ENCODE measurements at regions not wholly inside any gene's neighbourhood (a gene's known extent, or its start where the extent isn't known, plus 50 kb on each side); places are given as distances from the start of the nearest gene placed in this dataset.

GRCh38 chr9:84481636-84482218 is 141.2 kb upstream of the SLC28A3 start:
- no peak for DNase-seq
- H3K9me3 ChIP-seq (replicated peaks), result no peaks in the 10 kb centered on the region
- H3K27me3 ChIP-seq (ENCODE audit: low read depth), result no peaks in the 10 kb centered on the region
- no peak overlapping the region for H3K27ac ChIP-seq (replicated peaks)
- no peak overlapping the region for H3K4me3 ChIP-seq
- H3K4me1 ChIP-seq, result peaks cover 13% of the 10 kb centered on the region
- intact Hi-C loops (cut with micrococcal nuclease), result no loop called here
- TF ChIP-seq, protein P1, sequence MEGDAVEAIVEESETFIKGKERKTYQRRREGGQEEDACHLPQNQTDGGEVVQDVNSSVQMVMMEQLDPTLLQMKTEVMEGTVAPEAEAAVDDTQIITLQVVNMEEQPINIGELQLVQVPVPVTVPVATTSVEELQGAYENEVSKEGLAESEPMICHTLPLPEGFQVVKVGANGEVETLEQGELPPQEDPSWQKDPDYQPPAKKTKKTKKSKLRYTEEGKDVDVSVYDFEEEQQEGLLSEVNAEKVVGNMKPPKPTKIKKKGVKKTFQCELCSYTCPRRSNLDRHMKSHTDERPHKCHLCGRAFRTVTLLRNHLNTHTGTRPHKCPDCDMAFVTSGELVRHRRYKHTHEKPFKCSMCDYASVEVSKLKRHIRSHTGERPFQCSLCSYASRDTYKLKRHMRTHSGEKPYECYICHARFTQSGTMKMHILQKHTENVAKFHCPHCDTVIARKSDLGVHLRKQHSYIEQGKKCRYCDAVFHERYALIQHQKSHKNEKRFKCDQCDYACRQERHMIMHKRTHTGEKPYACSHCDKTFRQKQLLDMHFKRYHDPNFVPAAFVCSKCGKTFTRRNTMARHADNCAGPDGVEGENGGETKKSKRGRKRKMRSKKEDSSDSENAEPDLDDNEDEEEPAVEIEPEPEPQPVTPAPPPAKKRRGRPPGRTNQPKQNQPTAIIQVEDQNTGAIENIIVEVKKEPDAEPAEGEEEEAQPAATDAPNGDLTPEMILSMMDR (IDR thresholded peaks at IDR 0.05; ENCODE audit: borderline replicate concordance), result no peak
- H3K36me3 ChIP-seq, result no peaks in the 10 kb centered on the region

DNA sequence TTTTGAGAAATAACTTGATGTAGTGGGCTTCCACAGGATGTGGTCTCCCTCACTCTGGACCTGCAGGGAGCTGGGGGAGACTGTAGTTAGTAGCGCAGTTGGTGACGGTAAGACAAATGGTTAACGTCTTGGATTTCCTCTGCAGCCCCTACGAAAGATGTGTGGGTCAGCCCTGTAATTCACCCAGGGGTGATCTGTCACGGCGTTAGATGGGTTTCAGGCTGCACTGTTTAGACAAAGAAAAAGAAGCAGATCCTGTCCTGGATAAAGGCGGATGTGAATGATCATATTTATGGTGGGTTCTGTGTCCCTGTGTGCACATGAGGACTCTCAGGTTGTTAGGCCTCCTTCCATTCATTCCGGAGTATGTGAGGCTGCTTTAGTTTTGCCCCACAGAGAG is 142.0 kb upstream of the SLC28A3 start:
- intact Hi-C loops (cut with micrococcal nuclease), result no loop called here
- no peak overlapping the region for H3K27ac ChIP-seq (replicated peaks)
- no peaks in the 10 kb centered on the region for H3K9me3 ChIP-seq (replicated peaks)
- H3K4me1 ChIP-seq, result peaks cover 13% of the 10 kb centered on the region
- TF ChIP-seq, protein P1 (IDR thresholded peaks at IDR 0.05; ENCODE audit: borderline replicate concordance), result no peak
- H3K4me3 ChIP-seq, result no peak overlapping the region
- DNase-seq, result no peak
- H3K36me3 ChIP-seq, result no peaks in the 10 kb centered on the region
- H3K27me3 ChIP-seq (ENCODE audit: low read depth), result no peaks in the 10 kb centered on the region

- DNase-seq, result no peak
Measured at GRCh38 chr9:84484172-84484571, 143.6 kb upstream of the SLC28A3 start.

DNA sequence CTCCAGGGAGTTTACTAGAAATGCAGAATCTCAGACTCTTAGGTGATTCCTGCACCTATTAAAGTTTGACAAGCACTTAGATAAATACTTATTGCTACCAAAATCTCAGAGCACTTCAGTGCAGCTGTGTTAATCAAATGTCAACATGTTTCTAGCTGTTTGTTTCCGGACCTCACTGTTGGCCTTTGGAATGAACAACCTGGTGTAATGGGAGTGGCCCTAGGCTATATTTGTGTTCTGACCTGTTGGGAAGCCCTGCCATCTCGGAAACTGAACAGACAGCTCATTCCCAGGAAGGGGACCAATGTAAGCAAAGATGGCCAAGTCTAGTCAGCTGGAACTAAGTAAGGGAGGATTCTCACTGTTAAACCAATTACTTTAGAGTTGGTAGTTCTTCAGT is 145.0 kb upstream of the SLC28A3 start:
- Histone ChIP-seq H3K27me3 (ENCODE audit: low read depth) (no peaks in the 10 kb centered on the region), H3K27ac (replicated peaks) (no peak overlapping the region), H3K4me1 (peaks cover 13% of the 10 kb centered on the region), H3K36me3 (no peaks in the 10 kb centered on the region), H3K4me3 (no peak overlapping the region), H3K9me3 (replicated peaks) (no peaks in the 10 kb centered on the region)
- no peak for DNase-seq
- TF ChIP-seq, protein P1 (IDR thresholded peaks at IDR 0.05; ENCODE audit: borderline replicate concordance), result no peak
- intact Hi-C loops (cut with micrococcal nuclease), result no loop called here

More at GRCh38 chr9:84484172-84484571, 143.6 kb upstream of the SLC28A3 start:
- H3K36me3 ChIP-seq, result no peaks in the 10 kb centered on the region
- intact Hi-C loops (cut with micrococcal nuclease), result no loop called here
- H3K4me3 ChIP-seq, result no peak overlapping the region
- H3K27ac ChIP-seq (replicated peaks), result no peak overlapping the region
- H3K27me3 ChIP-seq (ENCODE audit: low read depth), result no peaks in the 10 kb centered on the region
- TF ChIP-seq, protein P1 (IDR thresholded peaks at IDR 0.05; ENCODE audit: borderline replicate concordance), result no peak
- peaks cover 13% of the 10 kb centered on the region for H3K4me1 ChIP-seq
- no peaks in the 10 kb centered on the region for H3K9me3 ChIP-seq (replicated peaks)

DNA sequence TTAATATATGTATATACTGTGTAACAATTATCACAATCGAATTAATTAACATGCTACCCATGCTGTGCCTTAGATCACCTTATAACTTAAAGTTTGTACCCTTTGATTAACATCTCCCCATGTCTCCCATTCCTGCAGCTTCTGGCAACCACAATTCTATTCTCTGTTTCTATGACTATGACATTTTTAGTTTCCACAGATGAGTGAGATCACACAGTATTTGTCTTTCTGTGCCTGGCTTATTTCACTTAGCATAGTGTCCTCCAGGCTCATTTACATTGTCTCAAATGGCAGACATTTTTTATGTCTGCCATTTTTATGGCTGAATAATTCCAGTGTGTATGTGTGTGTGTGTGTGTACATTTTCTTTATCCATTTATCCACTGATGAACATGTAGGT is 146.1 kb upstream of the SLC28A3 start:
- DNase-seq, result no peak
- Histone ChIP-seq H3K36me3 (no peaks in the 10 kb centered on the region), H3K4me1 (peaks cover 8% of the 10 kb centered on the region), H3K27ac (replicated peaks) (no peak overlapping the region), H3K4me3 (no peak overlapping the region), H3K9me3 (replicated peaks) (no peaks in the 10 kb centered on the region), H3K27me3 (ENCODE audit: low read depth) (no peaks in the 10 kb centered on the region)
- TF ChIP-seq, protein P1 (IDR thresholded peaks at IDR 0.05; ENCODE audit: borderline replicate concordance), result no peak
- intact Hi-C loops (cut with micrococcal nuclease), result no loop called here
